ENCODE measurements at regions not wholly inside any gene's neighbourhood (a gene's known extent, or its start where the extent isn't known, plus 50 kb on each side); places are given as distances from the start of the nearest gene placed in this dataset.

- peak; percentile 60 for DNase-seq (ENCODE audit: low read depth)
Measured at GRCh38 chr18:68623342-68623741, 91.6 kb downstream of the TMX3 start.

- DNase-seq (ENCODE audit: low read depth): no peak
Measured at GRCh38 chr18:68611311-68611710, 103.6 kb downstream of the TMX3 start.

DNA sequence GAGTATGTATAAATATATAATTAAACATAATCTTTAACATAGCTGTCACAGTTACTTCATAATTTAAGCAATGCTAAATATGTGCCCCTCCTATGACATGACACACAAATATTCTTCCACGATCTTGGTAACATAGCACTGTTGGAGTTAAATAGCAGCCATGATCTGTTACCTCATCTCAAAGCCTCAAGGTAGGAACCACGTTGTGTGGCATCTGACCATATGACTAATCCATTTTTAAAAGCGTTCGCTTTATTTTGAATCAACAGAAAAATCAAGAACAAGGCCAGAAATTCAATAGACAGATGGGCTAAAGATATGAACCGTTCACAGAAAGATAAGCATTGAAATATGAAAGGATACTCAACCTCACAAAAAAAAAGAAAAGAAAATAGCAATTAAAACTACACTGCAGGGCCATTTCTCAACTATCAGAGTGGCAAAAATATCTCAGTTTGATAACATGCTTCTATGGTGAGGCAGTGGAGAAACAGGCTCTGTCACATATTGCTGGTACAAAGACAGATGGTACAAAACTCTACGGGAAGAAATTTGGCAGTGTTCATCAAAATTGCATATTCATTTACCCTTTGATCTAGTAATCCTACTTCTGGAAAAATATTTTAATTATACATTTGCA is 105.9 kb downstream of the TMX3 start:
- no peak for DNase-seq (ENCODE audit: low read depth)

DNA sequence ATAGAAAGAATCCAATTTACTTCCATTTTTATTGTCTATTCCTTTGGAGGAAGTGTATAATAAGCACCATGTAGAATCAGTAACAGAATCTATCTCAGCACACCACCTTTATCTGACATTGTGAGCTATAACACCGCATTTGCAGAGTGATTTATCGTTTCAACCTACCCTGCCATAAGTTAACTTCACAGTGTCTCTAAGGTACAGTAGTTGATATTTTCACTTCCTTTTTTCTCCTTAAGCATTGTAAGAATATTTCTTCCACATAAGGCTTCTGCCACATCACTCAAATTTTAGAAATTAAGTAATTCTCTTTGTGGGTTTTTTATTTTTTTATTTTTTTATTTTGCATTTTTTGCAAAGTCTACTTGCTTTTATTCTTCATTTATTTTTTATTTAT is 107.1 kb downstream of the TMX3 start:
- DNase-seq (ENCODE audit: low read depth): no peak

DNA sequence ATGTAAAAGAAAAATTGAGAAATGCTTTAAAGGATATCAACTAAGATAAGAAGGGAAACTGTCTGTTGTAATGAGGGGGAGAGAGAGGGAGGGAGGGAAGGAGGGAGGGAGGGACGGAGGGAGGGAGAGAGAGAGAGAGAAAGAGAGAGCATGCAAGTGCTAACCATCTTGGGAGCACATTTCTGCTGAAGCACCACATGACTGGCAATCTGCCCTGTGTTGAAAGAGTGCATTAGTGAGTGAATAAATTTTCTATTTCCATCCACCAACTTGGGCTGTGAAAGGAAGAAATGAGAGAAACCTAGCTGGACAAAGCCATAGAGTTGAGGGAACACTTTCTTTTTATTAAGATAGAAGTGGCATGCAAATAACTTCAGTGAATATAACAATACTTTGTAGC is 110.7 kb downstream of the TMX3 start:
- DNase-seq (ENCODE audit: low read depth): no peak

DNA sequence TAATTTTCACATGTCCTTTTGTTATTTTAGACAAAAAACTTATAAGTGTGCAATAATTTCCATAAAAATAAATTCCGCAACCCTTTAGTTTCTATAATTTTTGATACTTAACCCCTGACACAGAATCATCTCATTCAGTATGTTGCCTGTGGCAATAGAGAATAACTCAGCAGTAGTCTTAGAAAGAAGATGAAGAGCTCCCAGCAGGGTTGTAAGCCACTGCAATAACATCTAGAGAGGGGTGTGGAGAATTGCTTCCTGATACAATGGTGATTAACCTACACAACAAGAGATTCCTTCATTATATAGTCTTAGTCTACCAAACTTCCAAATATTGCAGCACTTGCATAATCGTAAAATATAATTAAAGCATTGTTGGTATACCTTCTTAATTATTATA is 118.9 kb downstream of the TMX3 start:
- no peak for DNase-seq (ENCODE audit: low read depth)

DNA sequence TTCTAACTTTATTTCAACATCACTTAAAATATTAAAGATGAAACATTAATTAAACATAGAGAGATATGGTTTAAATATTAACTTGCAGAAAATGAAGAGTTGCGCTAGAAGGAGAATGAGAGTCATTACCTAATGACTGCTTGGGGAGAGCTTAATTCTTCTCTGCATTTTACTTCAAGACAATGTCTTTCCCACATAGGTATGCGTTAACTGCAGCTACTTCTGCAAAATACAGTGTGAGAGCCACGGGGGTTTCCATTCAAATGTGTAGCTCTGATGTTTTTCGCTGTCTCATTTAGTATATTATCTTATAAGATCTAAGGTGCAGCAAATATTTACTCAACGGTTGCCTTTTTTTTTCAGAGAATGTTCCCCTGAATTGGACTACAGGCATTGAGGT is 126.7 kb downstream of the TMX3 start:
- no peak for DNase-seq (ENCODE audit: low read depth)

DNA sequence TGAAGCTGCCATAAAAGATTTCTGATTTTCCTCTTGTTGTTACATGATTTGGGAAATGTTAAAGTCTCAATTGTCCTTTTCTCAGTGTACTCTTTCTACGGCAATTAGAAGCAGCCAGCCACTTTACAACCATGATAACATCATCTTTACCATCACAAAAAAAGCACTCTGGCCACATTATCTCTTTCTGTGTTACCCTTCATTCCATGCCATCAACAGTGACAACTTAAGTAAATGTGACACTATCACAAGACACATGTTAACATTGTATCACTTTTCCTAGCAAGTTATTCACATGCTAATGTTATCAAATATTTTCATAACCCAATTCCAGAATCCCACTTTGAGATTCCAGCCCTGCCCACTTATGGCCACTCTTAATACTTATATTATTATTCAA is 131.2 kb downstream of the TMX3 start:
- no peak for DNase-seq (ENCODE audit: low read depth)

GRCh38 chr18:68574311-68574710 is 140.6 kb downstream of the TMX3 start:
- DNase-seq (ENCODE audit: low read depth): no peak

GRCh38 chr18:68569936-68570335 is 145.0 kb downstream of the TMX3 start:
- DNase-seq (ENCODE audit: low read depth): no peak

DNA sequence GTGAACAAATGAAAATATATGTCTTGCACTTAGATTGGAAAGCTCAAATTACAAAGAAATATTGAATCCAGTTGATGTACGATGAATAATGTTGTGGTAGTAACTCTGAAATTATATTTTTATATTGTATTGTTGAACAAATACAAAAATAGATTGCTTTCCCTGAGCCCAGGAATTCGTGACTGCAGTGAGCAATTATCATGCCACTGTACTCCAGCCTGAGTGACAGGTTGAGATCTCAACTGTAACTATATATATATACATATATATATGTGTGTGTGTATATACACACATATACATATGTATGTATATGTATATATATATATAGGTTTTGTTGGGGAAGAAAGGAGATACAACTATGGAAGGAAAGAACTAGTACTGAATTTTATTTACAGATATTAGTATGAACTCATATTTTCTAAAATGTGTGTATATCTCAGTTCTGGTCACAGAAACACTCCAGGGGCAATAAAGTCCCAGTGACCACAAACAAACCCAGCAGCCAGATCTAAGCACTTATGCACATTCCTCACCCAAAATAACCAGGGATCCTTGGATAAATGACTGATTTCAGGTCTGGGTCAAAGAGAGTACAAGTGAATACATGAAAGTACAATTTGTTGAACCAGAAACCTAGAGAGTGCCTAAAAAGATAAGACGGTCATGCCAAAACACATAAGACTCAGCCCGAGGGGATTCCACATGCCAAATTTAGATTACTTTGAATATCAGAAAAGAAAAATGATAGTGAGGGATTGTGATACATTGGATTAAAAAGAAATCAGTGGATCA is 146.3 kb downstream of the TMX3 start:
- DNase-seq (ENCODE audit: low read depth): no peak

- DNase-seq (ENCODE audit: low read depth): no peak
Measured at GRCh38 chr18:68566991-68567390, 147.9 kb downstream of the TMX3 start.

DNA sequence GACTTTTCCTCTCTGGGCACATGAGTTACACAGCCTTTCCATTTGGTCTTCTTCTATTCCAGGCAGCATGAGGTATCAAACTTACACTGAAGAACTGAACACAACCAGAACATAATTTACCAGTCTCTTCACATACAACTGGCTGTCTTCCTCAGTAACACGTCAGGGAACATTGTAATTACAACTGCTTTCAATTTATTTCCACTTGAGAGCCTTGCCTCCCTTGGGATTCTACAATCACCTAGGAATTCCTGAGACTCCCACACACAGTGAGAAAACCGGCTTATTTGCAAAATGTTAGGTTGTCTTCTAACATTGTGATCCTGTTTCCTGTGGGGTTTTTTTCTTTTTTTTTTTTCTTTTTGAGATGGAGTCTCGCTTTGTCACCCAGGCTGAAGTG is 149.9 kb downstream of the TMX3 start:
- DNase-seq (ENCODE audit: low read depth): peak; percentile 23

DNA sequence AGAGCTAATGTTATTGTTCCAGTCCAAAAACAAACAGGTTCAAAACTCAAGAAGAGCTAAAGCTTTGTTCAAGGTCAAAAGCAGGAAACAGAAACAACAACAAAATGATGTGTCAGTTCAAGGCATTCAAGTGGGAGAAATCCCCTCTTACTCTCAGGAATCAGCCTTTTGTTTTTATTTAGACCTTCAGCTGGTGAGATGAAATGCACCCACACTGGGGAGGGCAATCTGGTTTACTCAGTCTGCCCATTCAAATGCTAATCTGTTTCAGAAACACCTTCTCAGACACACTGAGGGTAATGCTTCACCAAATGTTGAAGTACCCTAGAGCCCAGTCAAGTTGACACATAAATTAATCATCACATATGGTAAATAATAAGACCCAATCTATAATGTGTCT is 150.6 kb downstream of the TMX3 start:
- no peak for DNase-seq (ENCODE audit: low read depth)

- DNase-seq (ENCODE audit: low read depth): no peak
Measured at GRCh38 chr18:68560128-68560527, 154.8 kb downstream of the TMX3 start.

- DNase-seq (ENCODE audit: low read depth): no peak
Measured at GRCh38 chr18:68557183-68557582, 157.7 kb downstream of the TMX3 start.

DNA sequence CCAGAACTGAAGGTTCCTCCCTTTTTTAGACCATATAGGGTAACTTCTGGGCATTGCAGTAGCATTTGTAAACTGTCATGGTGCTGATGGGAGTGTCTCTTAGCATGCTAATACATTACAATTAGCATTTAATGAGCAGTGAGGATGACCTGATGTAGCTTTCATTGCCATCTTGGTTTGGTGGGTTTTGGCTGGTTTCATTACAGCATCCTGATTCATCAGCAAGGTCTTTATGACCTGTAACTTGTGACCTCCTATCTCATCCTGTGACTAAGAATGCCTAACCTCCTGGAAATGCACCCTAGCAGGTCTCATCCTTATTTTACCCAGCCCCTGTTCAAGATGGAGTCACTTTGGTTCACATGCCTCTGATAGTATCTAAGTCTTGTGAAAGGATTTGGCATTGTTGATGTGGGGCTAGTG is 159.0 kb downstream of the TMX3 start:
- DNase-seq (ENCODE audit: low read depth): no peak

DNA sequence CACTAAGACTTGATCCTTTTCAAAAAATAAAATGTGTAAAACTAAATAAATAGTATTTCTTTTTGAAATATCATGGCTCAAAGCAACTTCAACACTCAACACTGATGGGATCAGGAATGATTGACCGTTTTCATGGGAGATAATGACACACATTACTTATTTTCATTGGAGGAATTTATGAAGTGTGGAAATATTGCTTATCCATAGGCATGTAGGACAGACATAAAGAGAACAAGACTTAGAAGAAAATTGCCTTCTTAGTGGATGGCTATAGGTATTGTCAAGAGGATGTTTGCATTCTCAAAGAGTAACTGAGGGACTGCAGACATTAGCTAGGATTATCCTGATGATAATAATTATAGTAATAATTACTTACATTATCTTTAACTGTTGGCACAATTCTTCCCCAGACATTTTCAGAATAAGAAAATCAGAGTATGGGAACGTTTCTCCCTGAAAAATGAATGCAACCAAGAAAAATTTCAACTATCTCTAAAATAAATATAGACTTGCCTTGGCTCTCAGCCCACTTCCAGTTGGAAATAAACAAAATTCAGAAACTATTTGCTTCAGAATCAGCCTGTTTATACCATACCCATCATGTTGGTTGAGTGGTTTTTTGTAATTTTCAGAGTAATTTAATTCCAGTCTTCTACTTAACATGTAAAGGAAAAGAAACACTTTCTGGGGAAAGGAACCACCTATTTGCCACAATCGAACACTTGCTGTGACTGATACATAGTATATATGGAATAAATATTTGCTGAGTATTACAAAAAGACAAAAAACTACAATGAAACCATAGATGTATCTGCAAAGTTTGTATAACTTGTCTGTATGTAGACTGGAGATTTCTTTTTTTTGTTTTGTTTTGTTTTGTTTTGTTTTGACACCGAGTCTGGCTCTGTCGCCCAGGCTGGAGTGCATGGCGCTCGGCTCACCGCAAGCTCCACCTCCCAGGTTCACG is 165.7 kb downstream of the TMX3 start:
- no peak for DNase-seq (ENCODE audit: low read depth)

DNA sequence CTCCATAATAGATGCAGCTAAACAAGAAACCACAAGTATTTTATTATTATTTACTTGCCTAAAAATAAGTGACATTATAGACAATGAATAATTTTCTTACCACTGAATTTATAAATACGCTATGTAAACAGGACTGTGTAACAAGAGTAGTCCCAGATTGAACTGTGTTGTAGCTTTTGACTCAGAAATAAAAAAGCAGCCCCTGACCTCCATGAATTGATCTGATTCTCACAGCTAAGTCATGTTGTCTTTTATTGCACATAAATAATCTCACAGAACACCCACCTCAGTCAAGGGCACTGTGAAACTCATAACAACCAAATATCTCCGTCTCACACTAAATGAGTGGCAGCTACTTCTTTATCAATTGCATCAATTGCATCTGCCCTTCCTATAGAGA is 171.6 kb downstream of the TMX3 start:
- no peak for DNase-seq (ENCODE audit: low read depth)

DNA sequence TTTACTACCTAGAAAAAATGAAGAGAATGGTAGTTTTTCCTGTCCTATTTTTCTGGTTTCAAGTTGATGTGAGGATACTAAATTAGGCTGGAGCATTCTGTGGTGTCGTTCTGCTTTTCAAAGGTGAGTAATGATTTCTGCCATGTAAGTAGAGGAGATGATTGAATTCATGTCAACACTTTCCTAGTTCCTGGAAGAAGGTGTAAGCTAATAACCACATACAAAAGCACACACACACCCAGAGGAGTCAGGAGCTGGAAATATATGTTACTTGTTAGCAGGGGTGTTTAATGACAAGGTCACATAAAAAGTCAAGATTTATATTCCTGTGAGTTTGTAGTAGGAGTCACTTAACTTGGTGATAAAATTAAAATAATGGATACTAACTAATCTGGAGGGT is 172.1 kb downstream of the TMX3 start:
- DNase-seq (ENCODE audit: low read depth): no peak

DNA sequence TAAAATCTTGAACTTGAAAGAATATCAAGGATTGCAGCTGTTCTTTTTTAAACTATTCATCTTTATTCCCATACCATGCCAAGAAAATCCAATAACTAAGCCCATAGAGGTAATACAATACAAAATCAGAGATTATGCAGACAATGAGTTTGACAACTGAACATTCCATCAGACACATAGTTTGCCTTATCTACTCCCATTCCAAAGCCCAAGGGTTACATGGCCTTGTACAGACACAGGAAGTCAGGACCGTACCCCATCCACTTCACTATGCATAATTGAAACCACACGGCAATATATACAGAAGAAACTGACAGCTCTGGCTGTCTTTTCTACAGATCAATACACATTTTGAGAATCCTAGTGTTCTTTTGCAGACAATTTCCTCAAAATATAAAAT is 181.3 kb downstream of the TMX3 start:
- peak; percentile 10 for DNase-seq (ENCODE audit: low read depth)

- no peak for DNase-seq (ENCODE audit: low read depth)
Measured at GRCh38 chr18:68532328-68532885, 182.5 kb downstream of the TMX3 start.

Measured in RPMI7951 (cell line).